ENCODE measurements at regions not wholly inside any gene's neighbourhood (a gene's known extent, or its start where the extent isn't known, plus 50 kb on each side); places are given as distances from the start of the nearest gene placed in this dataset.

- no peak for TF ChIP-seq PRDM15 (CRISPR knock-in tag; IDR thresholded peaks at IDR 0.05)
- no peak for TF ChIP-seq CEBPZ (IDR thresholded peaks at IDR 0.05; ENCODE audit: low read depth, low read length)
- TF ChIP-seq HDGF (IDR thresholded peaks at IDR 0.05): no peak
- no peak for TF ChIP-seq POLR2AphosphoS2 (IDR thresholded peaks at IDR 0.05; ENCODE audit: low read depth, low read length)
- no peak for TF ChIP-seq EP300 (IDR thresholded peaks at IDR 0.05; ENCODE audit: borderline replicate concordance in 1 of 2, control insufficient read depth in 1 of 2, low read depth in 2 of 2, low read length in 2 of 2)
- no peak for TF ChIP-seq ATF7 (IDR thresholded peaks at IDR 0.05; ENCODE audit: low read depth)
- TF ChIP-seq CHD2 (IDR thresholded peaks at IDR 0.05; ENCODE audit: borderline replicate concordance, low read depth, low read length): no peak
- no peak for TF ChIP-seq PKNOX1 (IDR thresholded peaks at IDR 0.05)
- no peak for TF ChIP-seq TARDBP (IDR thresholded peaks at IDR 0.05; ENCODE audit: borderline replicate concordance)
- TF ChIP-seq JUND (IDR thresholded peaks at IDR 0.05; ENCODE audit: low read depth, low read length): no peak
- TF ChIP-seq RUNX3 (IDR thresholded peaks at IDR 0.05; ENCODE audit: low read length): no peak
- no peak for TF ChIP-seq SUZ12 (IDR thresholded peaks at IDR 0.05; ENCODE audit: unreplicated experiment)
- no peak for TF ChIP-seq BMI1 (IDR thresholded peaks at IDR 0.05; ENCODE audit: borderline replicate concordance)
- no peak for TF ChIP-seq MEF2A (IDR thresholded peaks at IDR 0.05; ENCODE audit: insufficient read depth, low read depth, low read length)
These were observed 191.8 kb upstream of the S100G start (continued) for GRCh38 chrX:16458208-16458607.

Measured in GM12878 (cell line).